SK-N-SH (cell line): ENCODE measurements at regions not wholly inside any gene's neighbourhood (a gene's known extent, or its start where the extent isn't known, plus 50 kb on each side); places are given as distances from the start of the nearest gene placed in this dataset.

Source experiments
- CTCF ChIA-PET: fragments of 300-600, 350-600 bp; formaldehyde crosslinking; extraction: SDS; loops from one replicate; lab custom pipeline; 2021; lab: Yijun Ruan, JAX
- POLR2A ChIA-PET: fragments of 350-600 bp; sonication (Branson Sonifier 250); formaldehyde crosslinking; extraction: SDS; loops from one replicate; lab custom pipeline; 2020; ENCODE audit warnings: antibody characterized with exemption, inconsistent platforms; lab: Yijun Ruan, JAX
- DNase-seq: peaks from one replicate; pipeline ENCODE4 v3.0.0; 2012
- H2AFZ ChIP-seq: fragments of 200-600 bp; sonication (generic); 2 replicates; pipeline ENCODE4 v1.8.1; 2016; ENCODE audit warnings: antibody characterized with exemption, mild to moderate bottlenecking, low read depth
- H3F3A ChIP-seq: fragments of 200-600 bp; sonication (generic); replicated peaks from 2 replicates; pipeline ENCODE3; 2016; ENCODE audit warnings: antibody characterized with exemption, mild to moderate bottlenecking; ENCODE audit not compliant: insufficient read depth
- H3K27ac ChIP-seq, 2 experiments: fragments of 200-500 bp in 1 of 2; fragments of 200-600 bp in 1 of 2; sonication (Bioruptor generic) in 1 of 2; sonication (generic), shearing (Covaris generic) in 1 of 2; 2 replicates each; pipeline versions ENCODE4 v1.5.1 to v1.6.1; 2014 to 2016; ENCODE audit warnings: low read depth in 2 of 2, inconsistent platforms in 1 of 2, low read length in 1 of 2, mild to moderate bottlenecking in 1 of 2, mixed read lengths in 1 of 2
- H3K27me3 ChIP-seq: fragments of 200-600 bp; sonication (generic), shearing (Covaris generic); 2 replicates; pipeline ENCODE4 v1.6.1; 2016; ENCODE audit warnings: mixed run types; ENCODE audit not compliant: insufficient read depth
- H3K36me3 ChIP-seq, 2 experiments: fragments of 200-500 bp in 1 of 2; fragments of 200-600 bp in 1 of 2; sonication (Bioruptor generic) in 1 of 2; sonication (generic) in 1 of 2; replicated peaks in 1 of 2; 2 replicates each; pipeline versions ENCODE3 to v1.5.1; 2014 to 2016; ENCODE audit warnings: low read length in 1 of 2, mild to moderate bottlenecking in 1 of 2; ENCODE audit not compliant: insufficient read depth in 2 of 2, control insufficient read depth in 1 of 2
- H3K4me1 ChIP-seq, 2 experiments: fragments of 200-500 bp in 1 of 2; fragments of 200-600 bp in 1 of 2; sonication (Bioruptor generic) in 1 of 2; sonication (generic), shearing (Covaris generic) in 1 of 2; 2 replicates each; pipeline versions ENCODE4 v1.5.1 to v1.6.1; 2014 to 2016; ENCODE audit warnings: low read depth in 1 of 2, low read length in 1 of 2, mixed run types in 1 of 2; ENCODE audit not compliant: insufficient read depth in 2 of 2, control insufficient read depth in 1 of 2
- H3K4me2 ChIP-seq: fragments of 200-600 bp; sonication (generic), shearing (Covaris generic); 2 replicates; pipeline ENCODE4 v1.6.1; 2017; ENCODE audit warnings: mixed run types
- H3K4me3 ChIP-seq, 2 experiments: fragments of 200-500 bp in 1 of 2; fragments of 200-600 bp in 1 of 2; sonication (Bioruptor generic) in 1 of 2; sonication (generic), shearing (Covaris generic) in 1 of 2; 2 replicates each; pipeline versions ENCODE4 v1.5.1 to v1.8.1; 2014 to 2016; ENCODE audit warnings: low read depth in 2 of 2, inconsistent platforms in 1 of 2, low read length in 1 of 2, mild to moderate bottlenecking in 1 of 2, mixed read lengths in 1 of 2, moderate library complexity in 1 of 2
- H3K79me2 ChIP-seq: fragments of 200-600 bp; sonication (generic); 2 replicates; pipeline ENCODE4 v1.8.1; 2017; ENCODE audit warnings: mild to moderate bottlenecking; ENCODE audit not compliant: insufficient read depth
- H3K9ac ChIP-seq: fragments of 200-600 bp; sonication (generic); 2 replicates; pipeline ENCODE4 v1.6.1; 2017; ENCODE audit warnings: mixed run types
- H3K9me2 ChIP-seq: fragments of 200-600 bp; sonication (generic); 2 replicates; pipeline ENCODE4 v1.6.1; 2017; ENCODE audit warnings: mixed run types
- H3K9me3 ChIP-seq: fragments of 200-600 bp; sonication (generic); 2 replicates; pipeline ENCODE4 v1.6.1; 2017; ENCODE audit warnings: mixed run types, mild to moderate bottlenecking, moderate library complexity
- H4K20me1 ChIP-seq: fragments of 200-600 bp; sonication (generic); 2 replicates; pipeline ENCODE4 v1.6.1; 2017; ENCODE audit warnings: mild to moderate bottlenecking, mixed run types; ENCODE audit not compliant: insufficient read depth
- CHD2 ChIP-seq: fragments of 150-350 bp; IDR thresholded peaks from 2 replicates; pipeline ENCODE4 v1.6.1; 2018; ENCODE audit warnings: low read length; ENCODE audit not compliant: partially characterized antibody
- CTCF ChIP-seq: fragments of 200-600 bp; sonication (generic); IDR thresholded peaks from 2 replicates; pipeline ENCODE4 v1.6.1; 2017; ENCODE audit warnings: antibody characterized with exemption, mild to moderate bottlenecking, moderate library complexity
- EZH2phosphoT487 ChIP-seq: fragments of 200-600 bp; sonication (generic); IDR thresholded peaks from 2 replicates; pipeline ENCODE4 v1.6.1; 2017; ENCODE audit warnings: low read depth, mixed run types, mild to moderate bottlenecking, antibody characterized with exemption, moderate library complexity, borderline replicate concordance
- GATA2 ChIP-seq: sonication (generic); formaldehyde crosslinking; IDR thresholded peaks from 2 replicates; pipeline ENCODE4 v1.5.0; 2020; ENCODE audit warnings: mild to moderate bottlenecking, missing genetic modification reagents
- MEF2A ChIP-seq: IDR thresholded peaks from 2 replicates; pipeline ENCODE4 v1.4.0; 2012; ENCODE audit warnings: low read depth, borderline replicate concordance
- NFIC ChIP-seq: IDR thresholded peaks from 2 replicates; pipeline ENCODE4 v1.4.0; 2012; ENCODE audit warnings: borderline replicate concordance
- POLR2AphosphoS5 ChIP-seq: IDR thresholded peaks from 2 replicates; pipeline ENCODE4 v1.6.1; 2012; ENCODE audit warnings: low read depth, low read length
- RFX5 ChIP-seq: IDR thresholded peaks from 2 replicates; pipeline ENCODE4 v1.6.1; 2012; ENCODE audit warnings: mild to moderate bottlenecking, improper control_type of control experiment, low read length
- RXRA ChIP-seq: IDR thresholded peaks from 2 replicates; pipeline ENCODE4 v1.4.0; 2012; ENCODE audit warnings: low read depth, mild to moderate bottlenecking, borderline replicate concordance
- TAF1 ChIP-seq: IDR thresholded peaks from 2 replicates; pipeline ENCODE4 v1.6.1; 2012; ENCODE audit warnings: low read depth, mild to moderate bottlenecking, low read length, moderate library complexity, borderline replicate concordance
- TCF12 ChIP-seq: IDR thresholded peaks from 2 replicates; pipeline ENCODE4 v1.4.0; 2012
- YY1 ChIP-seq: IDR thresholded peaks from 2 replicates; pipeline ENCODE4 v1.4.0; 2012; ENCODE audit warnings: low read depth, mild to moderate bottlenecking
- WGBS: methylation state at CpG from one replicate; pipeline ENCODE4 v1.1.6; 2017; ENCODE audit warnings: low lambda C conversion rate; 5-methylcytosine and 5-hydroxymethylcytosine counted together
- TF ChIP-seq, protein P1 (sequence below): IDR thresholded peaks from 2 replicates; pipeline ENCODE4 v1.6.1; 2012; ENCODE audit warnings: mild to moderate bottlenecking, low read depth, low read length, moderate library complexity
- TF ChIP-seq, protein P2 (sequence below): fragments of 150-350 bp; IDR thresholded peaks from 2 replicates; pipeline ENCODE4 v1.6.1; 2016; ENCODE audit warnings: mild to moderate bottlenecking, low read depth, low read length
- TF ChIP-seq, protein P3 (sequence below): IDR thresholded peaks from 2 replicates; pipeline ENCODE4 v1.4.0; 2012; ENCODE audit warnings: low read depth, borderline replicate concordance
- TF ChIP-seq, protein P4 (sequence below): IDR thresholded peaks from 2 replicates; pipeline ENCODE4 v1.4.0; 2012; ENCODE audit warnings: low read depth, borderline replicate concordance

DNA sequence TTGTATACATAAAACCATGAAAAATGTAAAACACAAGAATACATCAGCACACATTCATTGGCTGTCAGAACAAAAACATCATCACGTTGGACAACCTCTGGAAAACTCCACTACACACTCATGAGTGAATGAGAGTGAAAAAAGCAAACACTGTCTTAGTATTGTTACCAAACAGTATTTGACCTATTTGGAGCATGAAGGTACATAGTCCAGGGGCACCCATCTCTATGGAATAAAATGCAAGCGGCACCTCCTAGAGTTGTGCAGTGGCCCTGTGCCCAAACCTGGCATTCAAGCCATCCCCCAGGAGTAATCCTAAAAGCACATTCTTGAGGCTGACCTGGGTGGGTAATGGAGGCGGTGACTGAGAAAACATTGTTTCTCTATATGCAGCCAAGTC is 67.0 kb upstream of the SOD1 start:
- no peak overlapping the region for H3K4me3 ChIP-seq
- no peak overlapping the region for H3K4me2 ChIP-seq
- WGBS: 46% methylated on average over 2 of the region's 3 CpGs
- H2AFZ ChIP-seq: no peak overlapping the region
- H3K27ac ChIP-seq: no peak overlapping the region
- no peaks in the 10 kb centered on the region for H4K20me1 ChIP-seq
- H3K9me2 ChIP-seq: no peaks in the 10 kb centered on the region
- no peak overlapping the region for H3K9ac ChIP-seq
- no peaks in the 10 kb centered on the region for H3K79me2 ChIP-seq
- ChIA-PET POLR2A (interaction anchor here (0.7 to 1.6 kb wide), 2 partner anchors 34 to 177 kb away, joined by 3 read pairs; no protein-coding TSS in a partner anchor), CTCF (interaction anchor here (0.7 to 2.9 kb wide), 2 partner anchors 12 kb away, joined by 3 to 20 read pairs; no protein-coding TSS in a partner anchor)
- no peaks in the 10 kb centered on the region for H3K36me3 ChIP-seq
- H3K9me3 ChIP-seq: no peaks in the 10 kb centered on the region
- DNase-seq: no peak
- no peak for TF ChIP-seq POLR2AphosphoS5
- TF ChIP-seq, protein P1, sequence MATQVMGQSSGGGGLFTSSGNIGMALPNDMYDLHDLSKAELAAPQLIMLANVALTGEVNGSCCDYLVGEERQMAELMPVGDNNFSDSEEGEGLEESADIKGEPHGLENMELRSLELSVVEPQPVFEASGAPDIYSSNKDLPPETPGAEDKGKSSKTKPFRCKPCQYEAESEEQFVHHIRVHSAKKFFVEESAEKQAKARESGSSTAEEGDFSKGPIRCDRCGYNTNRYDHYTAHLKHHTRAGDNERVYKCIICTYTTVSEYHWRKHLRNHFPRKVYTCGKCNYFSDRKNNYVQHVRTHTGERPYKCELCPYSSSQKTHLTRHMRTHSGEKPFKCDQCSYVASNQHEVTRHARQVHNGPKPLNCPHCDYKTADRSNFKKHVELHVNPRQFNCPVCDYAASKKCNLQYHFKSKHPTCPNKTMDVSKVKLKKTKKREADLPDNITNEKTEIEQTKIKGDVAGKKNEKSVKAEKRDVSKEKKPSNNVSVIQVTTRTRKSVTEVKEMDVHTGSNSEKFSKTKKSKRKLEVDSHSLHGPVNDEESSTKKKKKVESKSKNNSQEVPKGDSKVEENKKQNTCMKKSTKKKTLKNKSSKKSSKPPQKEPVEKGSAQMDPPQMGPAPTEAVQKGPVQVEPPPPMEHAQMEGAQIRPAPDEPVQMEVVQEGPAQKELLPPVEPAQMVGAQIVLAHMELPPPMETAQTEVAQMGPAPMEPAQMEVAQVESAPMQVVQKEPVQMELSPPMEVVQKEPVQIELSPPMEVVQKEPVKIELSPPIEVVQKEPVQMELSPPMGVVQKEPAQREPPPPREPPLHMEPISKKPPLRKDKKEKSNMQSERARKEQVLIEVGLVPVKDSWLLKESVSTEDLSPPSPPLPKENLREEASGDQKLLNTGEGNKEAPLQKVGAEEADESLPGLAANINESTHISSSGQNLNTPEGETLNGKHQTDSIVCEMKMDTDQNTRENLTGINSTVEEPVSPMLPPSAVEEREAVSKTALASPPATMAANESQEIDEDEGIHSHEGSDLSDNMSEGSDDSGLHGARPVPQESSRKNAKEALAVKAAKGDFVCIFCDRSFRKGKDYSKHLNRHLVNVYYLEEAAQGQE: no peak
- TF ChIP-seq MEF2A: no peak
- no peak for TF ChIP-seq NFIC
- no peak for TF ChIP-seq CHD2
- no peak for TF ChIP-seq GATA2 (CRISPR knock-in tag)
- TF ChIP-seq, protein P2, sequence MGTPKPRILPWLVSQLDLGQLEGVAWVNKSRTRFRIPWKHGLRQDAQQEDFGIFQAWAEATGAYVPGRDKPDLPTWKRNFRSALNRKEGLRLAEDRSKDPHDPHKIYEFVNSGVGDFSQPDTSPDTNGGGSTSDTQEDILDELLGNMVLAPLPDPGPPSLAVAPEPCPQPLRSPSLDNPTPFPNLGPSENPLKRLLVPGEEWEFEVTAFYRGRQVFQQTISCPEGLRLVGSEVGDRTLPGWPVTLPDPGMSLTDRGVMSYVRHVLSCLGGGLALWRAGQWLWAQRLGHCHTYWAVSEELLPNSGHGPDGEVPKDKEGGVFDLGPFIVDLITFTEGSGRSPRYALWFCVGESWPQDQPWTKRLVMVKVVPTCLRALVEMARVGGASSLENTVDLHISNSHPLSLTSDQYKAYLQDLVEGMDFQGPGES: no peak
- no peak for TF ChIP-seq TCF12
- TF ChIP-seq RXRA: no peak
- no peak for TF ChIP-seq TAF1
- TF ChIP-seq YY1: no peak
- no peak for TF ChIP-seq RFX5
- TF ChIP-seq, protein P3, sequence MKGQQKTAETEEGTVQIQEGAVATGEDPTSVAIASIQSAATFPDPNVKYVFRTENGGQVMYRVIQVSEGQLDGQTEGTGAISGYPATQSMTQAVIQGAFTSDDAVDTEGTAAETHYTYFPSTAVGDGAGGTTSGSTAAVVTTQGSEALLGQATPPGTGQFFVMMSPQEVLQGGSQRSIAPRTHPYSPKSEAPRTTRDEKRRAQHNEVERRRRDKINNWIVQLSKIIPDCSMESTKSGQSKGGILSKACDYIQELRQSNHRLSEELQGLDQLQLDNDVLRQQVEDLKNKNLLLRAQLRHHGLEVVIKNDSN: no peak
- no peaks in the 10 kb centered on the region for H3K27me3 ChIP-seq
- no peaks in the 10 kb centered on the region for H3F3A ChIP-seq
- no peaks in the 10 kb centered on the region for H3K4me1 ChIP-seq

DNA sequence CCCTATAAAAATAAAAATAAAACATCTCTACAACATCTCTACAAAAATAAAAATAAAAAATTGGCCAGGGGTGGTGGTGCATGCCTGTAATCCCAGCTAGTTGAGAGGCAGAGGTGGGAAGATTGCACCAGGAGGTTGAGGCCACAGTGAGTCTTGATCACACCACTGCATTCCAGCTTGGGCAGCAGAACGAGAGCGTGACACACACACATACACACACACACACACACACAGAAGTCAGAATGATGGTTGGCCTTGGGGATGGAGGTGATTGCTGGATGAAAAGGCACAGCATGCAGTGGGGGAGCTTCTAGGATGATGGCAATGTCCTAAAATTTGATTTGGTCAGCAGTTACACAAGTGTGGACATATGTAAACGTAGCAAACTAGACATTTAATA is 69.7 kb upstream of the SOD1 start:
- Histone ChIP-seq H3K4me2 (no peak overlapping the region), H3K27me3 (no peaks in the 10 kb centered on the region), H3K27ac (no peak overlapping the region), H3K36me3 (no peaks in the 10 kb centered on the region), H3K9me3 (no peaks in the 10 kb centered on the region), H3F3A (no peaks in the 10 kb centered on the region), H2AFZ (no peak overlapping the region), H4K20me1 (no peaks in the 10 kb centered on the region), H3K4me1 (no peaks in the 10 kb centered on the region), H3K4me3 (no peak overlapping the region), H3K9ac (no peak overlapping the region), H3K79me2 (no peaks in the 10 kb centered on the region), H3K9me2 (no peaks in the 10 kb centered on the region)
- POLR2A ChIA-PET: no interaction called here
- 29% methylated on average over 1 of the region's 3 CpGs for WGBS
- CTCF ChIA-PET: interaction anchor here (1.1 to 2.7 kb wide), 3 partner anchors 9 to 492 kb away, joined by 3 to 12 read pairs (median 7); no protein-coding TSS in a partner anchor
- DNase-seq: no peak
- TF ChIP-seq TAF1: no peak
- TF ChIP-seq, protein P4, sequence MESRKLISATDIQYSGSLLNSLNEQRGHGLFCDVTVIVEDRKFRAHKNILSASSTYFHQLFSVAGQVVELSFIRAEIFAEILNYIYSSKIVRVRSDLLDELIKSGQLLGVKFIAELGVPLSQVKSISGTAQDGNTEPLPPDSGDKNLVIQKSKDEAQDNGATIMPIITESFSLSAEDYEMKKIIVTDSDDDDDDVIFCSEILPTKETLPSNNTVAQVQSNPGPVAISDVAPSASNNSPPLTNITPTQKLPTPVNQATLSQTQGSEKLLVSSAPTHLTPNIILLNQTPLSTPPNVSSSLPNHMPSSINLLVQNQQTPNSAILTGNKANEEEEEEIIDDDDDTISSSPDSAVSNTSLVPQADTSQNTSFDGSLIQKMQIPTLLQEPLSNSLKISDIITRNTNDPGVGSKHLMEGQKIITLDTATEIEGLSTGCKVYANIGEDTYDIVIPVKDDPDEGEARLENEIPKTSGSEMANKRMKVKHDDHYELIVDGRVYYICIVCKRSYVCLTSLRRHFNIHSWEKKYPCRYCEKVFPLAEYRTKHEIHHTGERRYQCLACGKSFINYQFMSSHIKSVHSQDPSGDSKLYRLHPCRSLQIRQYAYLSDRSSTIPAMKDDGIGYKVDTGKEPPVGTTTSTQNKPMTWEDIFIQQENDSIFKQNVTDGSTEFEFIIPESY: no peak
- TF ChIP-seq GATA2 (CRISPR knock-in tag): no peak
- TF ChIP-seq TCF12: no peak
- no peak for TF ChIP-seq CTCF
- no peak for TF ChIP-seq EZH2phosphoT487
